Keratinocyte (primary cell): ENCODE measurements at regions not wholly inside any gene's neighbourhood (a gene's known extent, or its start where the extent isn't known, plus 50 kb on each side); places are given as distances from the start of the nearest gene placed in this dataset.
A peak's percentile ranks its signal among the peaks of the same experiment; 100 is the strongest.

Source experiments
- DNase-seq: peaks from one replicate; pipeline ENCODE4 v3.0.0-alpha.2; 2011; ENCODE audit warnings: low read depth, missing footprints, low spot score
- FAIRE-seq: peaks from 2 replicates; lab custom pipeline; 2011; peaks lifted over from hg19 to GRCh38; lab: Jason Lieb, UNC
- H2AFZ ChIP-seq: 2 replicates; pipeline ENCODE4 v1.6.0; 2012; ENCODE audit warnings: low read length, control low read depth, inconsistent platforms; ENCODE audit not compliant: control insufficient read depth
- H3K27ac ChIP-seq: 2 replicates; pipeline ENCODE4 v1.5.1; 2011; ENCODE audit warnings: low read length; ENCODE audit not compliant: control insufficient read depth, insufficient read depth
- H3K27me3 ChIP-seq: 3 replicates; pipeline ENCODE4 v1.6.0; 2011; ENCODE audit warnings: low read length; ENCODE audit not compliant: control insufficient read depth, insufficient read depth; ENCODE audit errors: extremely low read depth
- H3K36me3 ChIP-seq, 2 experiments: 2 replicates in 1 of 2; 3 replicates in 1 of 2; pipeline ENCODE4 v1.5.1; 2011; ENCODE audit warnings: low read length in 2 of 2, mild to moderate bottlenecking in 1 of 2; ENCODE audit not compliant: control insufficient read depth in 2 of 2, insufficient read depth in 2 of 2; ENCODE audit errors: extremely low read depth in 1 of 2
- H3K4me1 ChIP-seq: 3 replicates; pipeline ENCODE4 v1.5.1; 2011; ENCODE audit warnings: low read length; ENCODE audit not compliant: control insufficient read depth, insufficient read depth; ENCODE audit errors: extremely low read depth
- H3K4me2 ChIP-seq: 3 replicates; pipeline ENCODE4 v1.6.0; 2011; ENCODE audit warnings: low read depth, low read length; ENCODE audit not compliant: control insufficient read depth, insufficient read depth; ENCODE audit errors: extremely low read depth
- H3K4me3 ChIP-seq, 3 experiments: fragments of 200-600 bp in 1 of 3; sonication (generic) in 1 of 3; 2 replicates in 2 of 3; 3 replicates in 1 of 3; pipeline ENCODE4 v1.5.1; 2011 to 2016; ENCODE audit warnings: low read length in 3 of 3, mild to moderate bottlenecking in 3 of 3, control low read depth in 2 of 3, inconsistent platforms in 1 of 3, low read depth in 1 of 3, mixed read lengths in 1 of 3, mixed run types in 1 of 3, moderate library complexity in 1 of 3; ENCODE audit not compliant: control insufficient read depth in 2 of 3, insufficient read depth in 2 of 3; ENCODE audit errors: extremely low read depth in 1 of 3
- H3K79me2 ChIP-seq: 2 replicates; pipeline ENCODE4 v1.6.0; 2012; ENCODE audit warnings: low read length; ENCODE audit not compliant: control insufficient read depth, insufficient read depth
- H3K9ac ChIP-seq: 3 replicates; pipeline ENCODE4 v1.6.0; 2011; ENCODE audit warnings: low read length; ENCODE audit not compliant: control insufficient read depth, insufficient read depth; ENCODE audit errors: extremely low read depth
- H3K9me1 ChIP-seq: 3 replicates; pipeline ENCODE4 v1.6.0; 2011; ENCODE audit warnings: low read length; ENCODE audit not compliant: control insufficient read depth, insufficient read depth; ENCODE audit errors: extremely low read depth
- H3K9me3 ChIP-seq: 2 replicates; pipeline ENCODE4 v1.5.1; 2012; ENCODE audit warnings: low read depth, low read length; ENCODE audit not compliant: control insufficient read depth
- H4K20me1 ChIP-seq: 3 replicates; pipeline ENCODE4 v1.6.0; 2011; ENCODE audit warnings: low read length; ENCODE audit not compliant: control insufficient read depth, insufficient read depth; ENCODE audit errors: extremely low read depth
- EZH2 ChIP-seq: IDR thresholded peaks from one replicate; pipeline ENCODE4 v1.6.1; 2012; ENCODE audit warnings: inconsistent platforms, mild to moderate bottlenecking, low read length, moderate library complexity
- dilution Hi-C: fragments of 300-500 bp; cut with MboI; formaldehyde crosslinking; loops from one replicate; pipeline ENCODE4 v1.7.0; 2020; ENCODE audit warnings: low sequenced_read_pairs; ENCODE audit not compliant: extremely low pct_ligation_motif_present
- TF ChIP-seq, protein P1 (sequence below), 3 experiments: IDR thresholded peaks in 1 of 3; conservative IDR thresholded peaks in 1 of 3; optimal IDR thresholded peaks in 1 of 3; 2 replicates in 2 of 3; 3 replicates in 1 of 3; pipeline versions ENCODE3 to v1.5.1; 2011; ENCODE audit warnings: low read length in 3 of 3, mild to moderate bottlenecking in 3 of 3, moderate library complexity in 2 of 3, control low read depth in 1 of 3, inconsistent platforms in 1 of 3; ENCODE audit not compliant: insufficient read depth in 2 of 3; ENCODE audit errors: extremely low read depth in 1 of 3

DNA sequence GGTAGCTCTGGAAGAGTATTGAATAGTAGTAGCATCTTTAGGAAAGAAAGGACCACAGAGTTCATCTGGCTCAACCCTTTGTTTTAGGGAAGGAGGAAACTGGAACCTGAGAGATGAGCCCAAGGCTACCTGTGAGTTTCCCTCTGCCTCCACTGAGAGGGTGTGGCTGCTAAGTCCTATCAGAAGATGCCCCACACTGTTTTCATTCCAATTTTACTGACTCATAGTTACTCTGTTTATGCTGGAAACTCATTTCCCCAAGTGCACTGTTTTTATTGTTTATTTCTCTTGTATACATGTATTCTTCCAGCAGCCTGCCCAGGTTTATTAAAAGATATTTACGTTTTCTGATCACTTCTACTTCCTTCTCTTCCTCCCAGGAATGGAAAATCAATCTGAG lies 127.4 kb upstream of the ARHGAP5 start:
- DNase-seq (no peak), FAIRE-seq (peak; percentile 51)
- dilution Hi-C loops: no loop called here
- no peaks in the 10 kb centered on the region for H3K36me3 ChIP-seq
- peaks cover 3% of the 10 kb centered on the region for H3K9me1 ChIP-seq
- no peaks in the 10 kb centered on the region for H4K20me1 ChIP-seq
- H3K9me3 ChIP-seq: no peaks in the 10 kb centered on the region
- H3K4me1 ChIP-seq: peaks cover 59% of the 10 kb centered on the region
- no peaks in the 10 kb centered on the region for H3K79me2 ChIP-seq
- H2AFZ ChIP-seq: no peak overlapping the region
- peak overlapping the region; percentile 24 for H3K9ac ChIP-seq
- no peaks in the 10 kb centered on the region for H3K27me3 ChIP-seq
- H3K27ac ChIP-seq: peak overlapping the region; percentile 76
- peak overlapping the region; percentile 22 for H3K4me2 ChIP-seq
- TF ChIP-seq EZH2: no peak
- TF ChIP-seq, protein P1, sequence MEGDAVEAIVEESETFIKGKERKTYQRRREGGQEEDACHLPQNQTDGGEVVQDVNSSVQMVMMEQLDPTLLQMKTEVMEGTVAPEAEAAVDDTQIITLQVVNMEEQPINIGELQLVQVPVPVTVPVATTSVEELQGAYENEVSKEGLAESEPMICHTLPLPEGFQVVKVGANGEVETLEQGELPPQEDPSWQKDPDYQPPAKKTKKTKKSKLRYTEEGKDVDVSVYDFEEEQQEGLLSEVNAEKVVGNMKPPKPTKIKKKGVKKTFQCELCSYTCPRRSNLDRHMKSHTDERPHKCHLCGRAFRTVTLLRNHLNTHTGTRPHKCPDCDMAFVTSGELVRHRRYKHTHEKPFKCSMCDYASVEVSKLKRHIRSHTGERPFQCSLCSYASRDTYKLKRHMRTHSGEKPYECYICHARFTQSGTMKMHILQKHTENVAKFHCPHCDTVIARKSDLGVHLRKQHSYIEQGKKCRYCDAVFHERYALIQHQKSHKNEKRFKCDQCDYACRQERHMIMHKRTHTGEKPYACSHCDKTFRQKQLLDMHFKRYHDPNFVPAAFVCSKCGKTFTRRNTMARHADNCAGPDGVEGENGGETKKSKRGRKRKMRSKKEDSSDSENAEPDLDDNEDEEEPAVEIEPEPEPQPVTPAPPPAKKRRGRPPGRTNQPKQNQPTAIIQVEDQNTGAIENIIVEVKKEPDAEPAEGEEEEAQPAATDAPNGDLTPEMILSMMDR (optimal IDR thresholded peaks at IDR 0.05 in 1 of 3, IDR thresholded peaks at IDR 0.05 in 1 of 3, conservative IDR thresholded peaks at IDR 0.05 in 1 of 3; ENCODE audit: extremely low read depth in 1 of 3, insufficient read depth in 2 of 3, low read length in 3 of 3): no peak
- no peak overlapping the region for H3K4me3 ChIP-seq

DNA sequence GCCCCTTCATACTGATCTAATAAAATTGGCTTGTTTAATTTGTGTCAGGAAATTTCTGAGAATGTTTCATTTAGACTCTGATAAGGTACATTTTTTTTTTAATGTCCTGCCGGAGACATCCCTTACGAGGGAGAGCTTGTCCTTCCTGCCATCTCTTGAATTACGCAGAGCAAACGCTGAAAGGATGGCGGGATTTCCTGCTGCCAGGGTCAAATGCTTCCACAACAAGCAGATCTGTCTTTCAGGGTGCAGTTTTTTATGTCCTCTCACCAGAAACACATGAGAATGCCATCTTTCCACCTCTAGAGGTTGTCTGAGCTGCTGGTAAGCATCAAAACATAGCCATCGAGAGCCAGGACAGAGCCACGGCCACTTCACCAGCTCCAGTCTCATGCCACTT lies 126.8 kb upstream of the ARHGAP5 start:
- Histone ChIP-seq H3K36me3 (no peaks in the 10 kb centered on the region), H2AFZ (no peak overlapping the region), H3K9me3 (no peaks in the 10 kb centered on the region), H3K27me3 (no peaks in the 10 kb centered on the region), H3K27ac (peak overlapping the region; percentile 76), H3K4me1 (peaks cover 53% of the 10 kb centered on the region), H3K4me3 (no peak overlapping the region), H3K9me1 (peaks cover 3% of the 10 kb centered on the region), H3K4me2 (no peak overlapping the region), H3K9ac (peak overlapping the region; percentile 14), H3K79me2 (no peaks in the 10 kb centered on the region), H4K20me1 (no peaks in the 10 kb centered on the region)
- dilution Hi-C loops: no loop called here
- no peak for DNase-seq
- no peak for FAIRE-seq
- no peak for TF ChIP-seq EZH2
- TF ChIP-seq, protein P1 (optimal IDR thresholded peaks at IDR 0.05 in 1 of 3, IDR thresholded peaks at IDR 0.05 in 1 of 3, conservative IDR thresholded peaks at IDR 0.05 in 1 of 3; ENCODE audit: extremely low read depth in 1 of 3, insufficient read depth in 2 of 3, low read length in 3 of 3): no peak
